ENCODE measurements at regions not wholly inside any gene's neighbourhood (a gene's known extent, or its start where the extent isn't known, plus 50 kb on each side); places are given as distances from the start of the nearest gene placed in this dataset.
A peak's percentile ranks its signal among the peaks of the same experiment; 100 is the strongest.

GRCh38 chr10:31604646-31605170 lies 285.7 kb downstream of the ZEB1 start:
- DNase-seq: no peak

DNA sequence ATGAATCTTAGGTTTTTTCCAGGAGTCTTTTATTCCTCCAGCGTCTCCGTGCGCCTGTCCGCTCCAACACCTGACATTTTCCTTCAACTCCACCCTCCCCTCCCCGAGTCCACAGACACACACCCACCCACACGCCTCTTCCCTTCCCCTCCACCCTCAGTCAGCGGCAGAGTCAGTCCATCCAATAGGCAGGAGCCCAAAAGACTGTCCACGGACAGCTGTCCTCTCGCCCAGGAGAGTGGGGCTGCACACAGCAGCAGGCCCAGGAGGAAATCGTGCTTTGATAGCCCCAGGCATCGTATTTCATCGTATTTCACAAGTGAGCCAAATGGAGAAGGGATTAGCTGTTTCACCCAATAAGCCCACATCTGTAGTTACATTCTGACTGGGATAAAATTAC lies 285.1 kb downstream of the ZEB1 start:
- no peak for DNase-seq

GRCh38 chr10:31603235-31604087 lies 284.4 kb downstream of the ZEB1 start:
- DNase-seq: peak; percentile 90

- peak; percentile 43 for DNase-seq
These were observed 283.7 kb downstream of the ZEB1 start for GRCh38 chr10:31602541-31603234.

DNA sequence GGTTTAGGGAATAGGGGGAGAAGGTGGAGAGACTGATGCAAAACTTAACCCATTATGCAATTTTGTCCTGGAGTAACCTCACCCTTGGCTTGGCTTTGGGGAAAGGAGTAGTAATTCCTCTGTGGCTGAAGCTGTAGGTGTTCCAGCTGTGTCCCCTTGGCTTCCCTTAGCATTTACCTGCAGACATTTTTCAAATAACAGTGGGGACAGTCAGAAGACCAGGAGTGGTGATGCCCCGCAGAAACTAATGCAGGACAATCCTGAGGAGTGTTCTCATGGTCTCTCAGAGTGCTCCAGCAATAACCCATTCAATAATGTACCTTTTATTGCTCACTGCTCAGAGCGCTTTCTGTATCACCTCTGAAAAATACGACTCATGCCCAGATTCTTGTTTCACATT lies 282.1 kb downstream of the ZEB1 start:
- DNase-seq: no peak

- no peak for DNase-seq
These were observed 280.8 kb downstream of the ZEB1 start for GRCh38 chr10:31599626-31600504.

DNA sequence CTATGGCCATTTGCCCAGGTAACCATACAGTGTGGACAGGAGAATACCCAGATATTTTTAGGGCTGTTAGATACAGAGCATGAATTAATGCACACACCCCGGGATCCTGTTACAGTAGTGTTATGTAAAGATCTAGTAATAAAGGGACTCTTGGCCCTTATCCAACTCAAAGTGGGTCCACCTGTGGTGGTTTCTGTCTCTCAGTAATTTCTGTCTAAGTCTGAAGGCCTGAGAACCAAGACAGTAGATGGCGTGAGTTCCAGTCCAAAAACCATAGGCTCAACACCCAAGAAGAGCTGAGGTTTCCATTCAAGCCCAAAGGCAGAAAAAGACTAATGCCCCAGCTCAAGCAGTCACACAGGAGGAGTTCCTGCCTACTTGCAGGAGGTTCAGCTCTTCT lies 277.7 kb downstream of the ZEB1 start:
- peak; percentile 35 for DNase-seq

DNA sequence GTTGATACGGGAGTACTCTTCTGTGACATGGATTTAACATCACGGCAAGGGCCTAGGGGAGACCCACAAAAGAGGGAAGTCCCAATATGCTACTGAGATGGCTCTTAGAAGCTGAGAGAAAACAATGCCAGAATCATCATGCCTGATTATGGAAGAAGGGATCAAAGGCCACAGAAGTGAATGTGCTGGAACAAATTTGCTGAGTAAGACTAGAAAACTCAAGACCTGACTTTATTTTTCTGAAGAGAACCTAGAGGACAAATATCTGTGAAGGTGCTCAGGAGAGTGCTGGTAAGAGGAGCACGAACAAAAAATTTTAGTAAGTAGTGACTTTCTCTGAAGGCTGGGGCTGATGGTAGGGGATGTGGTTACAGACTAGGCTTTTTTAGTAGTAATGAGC lies 277.0 kb downstream of the ZEB1 start:
- DNase-seq: no peak

GRCh38 chr10:31594347-31594873 lies 275.4 kb downstream of the ZEB1 start:
- no peak for DNase-seq

DNA sequence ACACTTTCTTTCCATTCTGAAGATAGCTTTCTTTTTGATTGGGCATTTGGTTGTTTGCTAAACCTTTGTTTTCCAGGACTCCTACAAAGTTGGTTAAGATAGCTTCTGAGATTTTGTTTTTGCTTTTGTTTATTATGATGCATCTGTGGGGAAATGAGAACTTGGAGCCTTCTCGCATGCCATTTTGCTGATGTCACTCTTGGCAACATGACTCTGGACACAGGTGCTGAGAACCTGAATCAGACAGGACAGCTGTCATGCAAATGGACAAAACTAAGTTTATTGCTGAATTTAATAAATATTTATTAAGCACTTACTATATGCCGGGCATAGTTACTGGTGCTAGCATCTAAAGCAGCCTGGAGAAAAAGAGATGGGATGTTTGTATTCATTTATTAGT lies 274.1 kb downstream of the ZEB1 start:
- no peak for DNase-seq

DNA sequence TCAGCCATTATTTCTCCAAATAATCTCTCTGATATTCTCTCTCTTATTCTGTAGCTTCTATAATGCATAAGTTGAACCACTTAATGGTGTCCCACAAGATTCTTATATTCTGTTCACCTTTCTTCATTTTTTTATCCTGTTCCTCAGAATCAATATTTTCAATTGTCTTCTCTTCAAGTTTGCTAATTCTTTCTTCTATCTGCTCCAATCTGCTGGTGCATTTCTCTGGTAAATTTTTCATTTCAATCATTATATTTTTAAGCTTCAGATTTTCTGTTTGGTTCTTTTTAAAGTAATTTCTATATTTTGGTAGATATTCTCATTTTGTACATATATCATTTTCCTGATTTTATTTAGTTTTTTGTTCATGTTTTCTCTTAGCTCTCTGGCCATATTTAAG lies 272.6 kb downstream of the ZEB1 start:
- DNase-seq: no peak

GRCh38 chr10:31590023-31590800 lies 271.2 kb downstream of the ZEB1 start:
- no peak for DNase-seq

GRCh38 chr10:31587691-31588090 lies 268.7 kb downstream of the ZEB1 start:
- DNase-seq: no peak

DNA sequence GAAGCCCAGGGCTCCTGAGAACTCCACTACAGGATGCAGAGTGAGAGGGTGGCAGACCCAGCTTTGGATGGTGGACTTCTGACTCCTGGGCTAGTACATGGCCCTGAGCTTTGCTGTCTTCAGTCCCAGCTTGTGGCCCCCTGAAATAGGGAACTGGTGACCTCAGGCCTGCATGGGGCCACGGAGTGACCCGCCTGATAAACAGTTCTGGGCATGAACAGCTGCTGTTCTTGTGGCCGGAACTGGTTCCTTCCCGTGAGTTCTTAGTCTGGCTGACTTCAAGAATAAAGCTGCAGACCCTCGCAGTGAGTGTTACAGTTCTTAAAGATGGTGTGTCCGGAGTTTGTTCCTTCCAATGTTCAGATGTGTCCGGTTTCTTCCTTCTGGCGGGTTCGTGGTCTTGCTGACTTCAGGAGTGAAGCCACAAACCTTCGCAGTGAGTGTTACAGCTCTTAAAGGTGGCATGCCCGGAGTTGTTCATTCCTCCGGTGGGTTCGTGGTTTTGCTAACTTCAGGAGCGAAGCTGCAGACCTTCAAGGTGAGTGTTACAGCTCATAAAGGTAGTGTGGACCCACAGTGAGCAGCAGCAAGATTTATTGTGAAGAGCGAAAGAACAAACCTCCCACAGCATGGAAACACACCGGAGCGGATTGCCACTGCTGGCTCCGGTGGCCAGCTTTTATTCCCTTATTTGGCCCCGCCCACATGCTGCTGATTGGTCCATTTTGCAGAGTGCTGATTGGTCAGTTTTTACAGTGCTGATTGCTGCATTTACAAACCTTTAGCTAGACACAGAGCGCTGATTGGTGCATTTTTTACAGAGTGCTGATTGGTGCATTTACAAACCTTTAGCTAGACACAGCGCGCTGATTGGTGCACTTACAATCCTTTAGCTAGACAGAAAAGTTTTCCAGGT lies 268.0 kb downstream of the ZEB1 start:
- no peak for DNase-seq

GRCh38 chr10:31584876-31585275 lies 265.9 kb downstream of the ZEB1 start:
- no peak for DNase-seq

DNA sequence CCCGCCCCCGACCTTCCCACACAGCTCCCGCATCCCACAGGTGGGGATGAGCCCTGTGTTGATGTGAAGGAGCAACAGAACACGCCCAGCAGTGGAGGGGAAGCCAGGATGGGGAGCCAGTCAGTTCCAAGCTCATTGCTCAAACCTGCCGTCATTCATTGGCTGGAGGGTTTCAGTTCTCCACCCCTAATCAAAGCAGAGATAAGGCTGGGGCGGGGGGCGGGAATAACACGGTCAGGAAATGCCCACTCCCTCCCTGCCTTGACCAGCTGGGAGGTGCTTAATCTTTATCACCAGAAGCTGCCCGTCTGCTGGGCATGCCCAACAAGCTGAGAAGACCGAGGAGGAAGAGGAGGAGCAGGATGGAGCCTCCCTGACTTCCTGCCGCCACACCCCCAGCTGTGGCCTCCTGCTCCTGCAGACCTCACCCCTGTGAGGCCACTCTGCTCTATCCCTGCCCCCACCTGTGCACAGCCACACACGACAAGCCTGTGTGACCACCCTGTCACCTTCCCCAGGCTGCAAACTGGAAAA lies 265.1 kb downstream of the ZEB1 start:
- DNase-seq: no peak

GRCh38 chr10:31583293-31583692 lies 264.3 kb downstream of the ZEB1 start:
- no peak for DNase-seq

GRCh38 chr10:31582365-31583052 lies 263.5 kb downstream of the ZEB1 start:
- DNase-seq: no peak

GRCh38 chr10:31581741-31582323 lies 262.8 kb downstream of the ZEB1 start:
- no peak for DNase-seq

GRCh38 chr10:31580646-31581045 lies 261.6 kb downstream of the ZEB1 start:
- DNase-seq: no peak

Measured in COR-L47 (cell line).